WTC11 (cell line): ENCODE measurements at regions not wholly inside any gene's neighbourhood (a gene's known extent, or its start where the extent isn't known, plus 50 kb on each side); places are given as distances from the start of the nearest gene placed in this dataset.

Experiments
- CTCF ChIP-seq: fragments of 200-600 bp; IDR thresholded peaks from 2 replicates; pipeline ENCODE4 v1.8.0; 2022; ENCODE audit warnings: antibody characterized with exemption
- E2F4 ChIP-seq: sonication (generic); formaldehyde crosslinking; IDR thresholded peaks from 2 replicates; pipeline ENCODE4 v1.8.1; 2022; ENCODE audit warnings: low read depth, mild to moderate bottlenecking, moderate library complexity, missing genetic modification reagents, borderline replicate concordance
- MAX ChIP-seq: sonication (generic); formaldehyde crosslinking; IDR thresholded peaks from 2 replicates; pipeline ENCODE4 v1.8.0; 2022; ENCODE audit warnings: mild to moderate bottlenecking, missing genetic modification reagents
- USF1 ChIP-seq: sonication (generic); formaldehyde crosslinking; IDR thresholded peaks from 2 replicates; pipeline ENCODE4 v1.8.0; 2022; ENCODE audit warnings: mild to moderate bottlenecking, missing genetic modification reagents
- ZNF396 ChIP-seq: fragments of 250-450 bp; sonication (Bioruptor Pico); IDR thresholded peaks from 2 replicates; pipeline ENCODE4 v1.8.0; 2021; ENCODE audit warnings: mild to moderate bottlenecking, moderate library complexity, borderline replicate concordance

- TF ChIP-seq USF1 (CRISPR knock-in tag) (no peak), ZNF396 (CRISPR knock-in tag) (no peak), CTCF (no peak), E2F4 (no peak), MAX (CRISPR knock-in tag) (no peak)
Observed at GRCh38 chr6:155660251-155660977, 204.8 kb upstream of the NOX3 start.
